Activated B cell treated with CpG ODN at 0.5 μM for 24 hours (primary cell): ENCODE measurements at regions not wholly inside any gene's neighbourhood (a gene's known extent, or its start where the extent isn't known, plus 50 kb on each side); places are given as distances from the start of the nearest gene placed in this dataset.

ENCODE experiments used
- ATAC-seq: fragments of 200-7000 bp; cut with Tn5 transposase; one replicate; pipeline ENCODE4 v1.10.0; 2021; ENCODE audit warnings: low read depth, mild to moderate bottlenecking, moderate library complexity
- CTCF ChIA-PET: fragments of 350-600 bp; sonication (Branson Sonifier 250); formaldehyde crosslinking; loops from one replicate; lab custom pipeline; 2021; ENCODE audit warnings: antibody characterized with exemption; lab: Charles Lee
- POLR2A ChIA-PET: fragments of 350-600 bp; sonication (Branson Sonifier 250); formaldehyde crosslinking; loops from one replicate; lab custom pipeline; 2021; ENCODE audit warnings: antibody characterized with exemption; lab: Charles Lee
- DNase-seq: peaks from one replicate; pipeline ENCODE4 v3.0.0; 2022
- H3K27ac Mint-ChIP-seq: one replicate; pipeline ENCODE4 v1.8.0; 2020; ENCODE audit warnings: mixed read lengths
- H3K27me3 Mint-ChIP-seq: one replicate; pipeline ENCODE4 v1.8.0; 2021; ENCODE audit warnings: mixed read lengths
- H3K36me3 Mint-ChIP-seq: one replicate; pipeline ENCODE4 v1.8.0; 2021; ENCODE audit warnings: low read depth, mixed read lengths
- H3K4me1 Mint-ChIP-seq: one replicate; pipeline ENCODE4 v1.8.0; 2021; ENCODE audit warnings: mixed read lengths
- H3K4me3 Mint-ChIP-seq: one replicate; pipeline ENCODE4 v1.8.0; 2020; ENCODE audit warnings: mild to moderate bottlenecking, mixed read lengths
- H3K9me3 Mint-ChIP-seq: one replicate; pipeline ENCODE4 v1.8.0; 2020; ENCODE audit warnings: mixed read lengths
- CTCF ChIP-seq: fragments of 200-600 bp; IDR thresholded peaks from one replicate; pipeline ENCODE4 v1.8.0; 2022; ENCODE audit warnings: antibody characterized with exemption, mild to moderate bottlenecking
- intact Hi-C: fragments of 100-400 bp; cut with micrococcal nuclease; formaldehyde crosslinking; loops from one replicate; pipeline ENCODE4 v1.15.1; 2024

- Mint-ChIP-seq H3K4me3 (no peak overlapping the region), H3K9me3 (no peaks in the 10 kb centered on the region), H3K27ac (no peak overlapping the region), H3K36me3 (no peaks in the 10 kb centered on the region), H3K27me3 (no peaks in the 10 kb centered on the region), H3K4me1 (no peaks in the 10 kb centered on the region)
- intact Hi-C loops: no loop called here
- ChIA-PET CTCF (no interaction called here), POLR2A (no interaction called here)
- TF ChIP-seq CTCF: no peak
- ATAC-seq: no peak
- DNase-seq: no peak
Measured at GRCh38 chr7:115549910-115550309, 480.7 kb downstream of the TFEC start.

GRCh38 chr7:115548756-115549155 is 481.8 kb downstream of the TFEC start:
- intact Hi-C loops: no loop called here

GRCh38 chr7:115546790-115547189 is 483.8 kb downstream of the TFEC start:
- POLR2A ChIA-PET: no interaction called here
- intact Hi-C loops: no loop called here

More at GRCh38 chr7:115548756-115549155, 481.8 kb downstream of the TFEC start:
- ChIA-PET CTCF (no interaction called here), POLR2A (no interaction called here)
- no peaks in the 10 kb centered on the region for H3K27me3 Mint-ChIP-seq
- H3K4me1 Mint-ChIP-seq: no peaks in the 10 kb centered on the region
- H3K27ac Mint-ChIP-seq: no peak overlapping the region
- no peaks in the 10 kb centered on the region for H3K36me3 Mint-ChIP-seq
- ATAC-seq: no peak
- TF ChIP-seq CTCF: no peak
- no peak for DNase-seq
- H3K4me3 Mint-ChIP-seq: no peak overlapping the region
- H3K9me3 Mint-ChIP-seq: no peaks in the 10 kb centered on the region

GRCh38 chr7:115533785-115534184 is 496.8 kb downstream of the TFEC start:
- DNase-seq: no peak
- intact Hi-C loops: no loop called here

More at GRCh38 chr7:115546790-115547189, 483.8 kb downstream of the TFEC start:
- CTCF ChIA-PET: no interaction called here
- no peak overlapping the region for H3K27ac Mint-ChIP-seq
- ATAC-seq (no peak), DNase-seq (no peak)
- TF ChIP-seq CTCF: no peak
- no peaks in the 10 kb centered on the region for H3K4me1 Mint-ChIP-seq
- no peaks in the 10 kb centered on the region for H3K9me3 Mint-ChIP-seq
- H3K36me3 Mint-ChIP-seq: no peaks in the 10 kb centered on the region
- H3K4me3 Mint-ChIP-seq: no peak overlapping the region
- H3K27me3 Mint-ChIP-seq: no peaks in the 10 kb centered on the region

GRCh38 chr7:115526278-115526677 is 504.3 kb downstream of the TFEC start:
- CTCF ChIA-PET: no interaction called here
- Mint-ChIP-seq H3K9me3 (peaks cover 3% of the 10 kb centered on the region), H3K27ac (no peak overlapping the region), H3K36me3 (no peaks in the 10 kb centered on the region), H3K27me3 (no peaks in the 10 kb centered on the region), H3K4me1 (no peaks in the 10 kb centered on the region), H3K4me3 (no peak overlapping the region)
- ATAC-seq: no peak
- DNase-seq: no peak
- intact Hi-C loops: no loop called here
- no peak for TF ChIP-seq CTCF
- POLR2A ChIA-PET: no interaction called here

More at GRCh38 chr7:115533785-115534184, 496.8 kb downstream of the TFEC start:
- Mint-ChIP-seq H3K9me3 (no peaks in the 10 kb centered on the region), H3K4me1 (no peaks in the 10 kb centered on the region), H3K27me3 (peaks cover 2% of the 10 kb centered on the region), H3K27ac (no peak overlapping the region), H3K4me3 (no peak overlapping the region), H3K36me3 (no peaks in the 10 kb centered on the region)
- ChIA-PET POLR2A (no interaction called here), CTCF (no interaction called here)
- no peak for TF ChIP-seq CTCF
- no peak for ATAC-seq
